ENCODE measurements at regions not wholly inside any gene's neighbourhood (a gene's known extent, or its start where the extent isn't known, plus 50 kb on each side); places are given as distances from the start of the nearest gene placed in this dataset.

- no peaks in the 10 kb centered on the region for H3K9me3 ChIP-seq (ENCODE audit: control insufficient read depth, low read length)
- no peak overlapping the region for H3K9ac ChIP-seq (ENCODE audit: low read length)
- no peak overlapping the region for H3K4me3 ChIP-seq (ENCODE audit: low read length)
- H3K4me1 ChIP-seq (ENCODE audit: control insufficient read depth, insufficient read depth, low read length) = no peaks in the 10 kb centered on the region
- H3K27me3 ChIP-seq (replicated peaks; ENCODE audit: control insufficient read depth, insufficient read depth, low read length) = no peaks in the 10 kb centered on the region
- no peaks in the 10 kb centered on the region for H3K36me3 ChIP-seq (ENCODE audit: control insufficient read depth, insufficient read depth, low read length, severe bottlenecking)
- DNase-seq (ENCODE audit: low read depth) = peak; percentile 79
These were observed 266.6 kb downstream of the POLR1F start for GRCh38 chr7:19442016-19442785.

GRCh38 chr7:19439517-19439916 is 269.3 kb downstream of the POLR1F start:
- no peaks in the 10 kb centered on the region for H3K36me3 ChIP-seq (ENCODE audit: control insufficient read depth, insufficient read depth, low read length, severe bottlenecking)
- no peak for DNase-seq (ENCODE audit: low read depth)
- no peaks in the 10 kb centered on the region for H3K9me3 ChIP-seq (ENCODE audit: control insufficient read depth, low read length)
- H3K4me1 ChIP-seq (ENCODE audit: control insufficient read depth, insufficient read depth, low read length) = no peaks in the 10 kb centered on the region
- H3K4me3 ChIP-seq (ENCODE audit: low read length) = no peak overlapping the region
- no peaks in the 10 kb centered on the region for H3K27me3 ChIP-seq (replicated peaks; ENCODE audit: control insufficient read depth, insufficient read depth, low read length)
- H3K9ac ChIP-seq (ENCODE audit: low read length) = no peak overlapping the region

GRCh38 chr7:19437446-19437845 is 271.4 kb downstream of the POLR1F start:
- no peaks in the 10 kb centered on the region for H3K27me3 ChIP-seq (replicated peaks; ENCODE audit: control insufficient read depth, insufficient read depth, low read length)
- no peaks in the 10 kb centered on the region for H3K4me1 ChIP-seq (ENCODE audit: control insufficient read depth, insufficient read depth, low read length)
- H3K36me3 ChIP-seq (ENCODE audit: control insufficient read depth, insufficient read depth, low read length, severe bottlenecking) = no peaks in the 10 kb centered on the region
- no peak overlapping the region for H3K4me3 ChIP-seq (ENCODE audit: low read length)
- no peak overlapping the region for H3K9ac ChIP-seq (ENCODE audit: low read length)
- no peaks in the 10 kb centered on the region for H3K9me3 ChIP-seq (ENCODE audit: control insufficient read depth, low read length)
- DNase-seq (ENCODE audit: low read depth) = peak; percentile 25

GRCh38 chr7:19427944-19428343 is 280.9 kb downstream of the POLR1F start:
- Histone ChIP-seq H3K27me3 (replicated peaks; ENCODE audit: control insufficient read depth, insufficient read depth, low read length) (no peaks in the 10 kb centered on the region), H3K4me3 (ENCODE audit: low read length) (no peak overlapping the region), H3K9ac (ENCODE audit: low read length) (no peak overlapping the region), H3K36me3 (ENCODE audit: control insufficient read depth, insufficient read depth, low read length, severe bottlenecking) (no peaks in the 10 kb centered on the region), H3K4me1 (ENCODE audit: control insufficient read depth, insufficient read depth, low read length) (peaks cover 17% of the 10 kb centered on the region), H3K9me3 (ENCODE audit: control insufficient read depth, low read length) (no peaks in the 10 kb centered on the region)
- DNase-seq (ENCODE audit: low read depth) = no peak

GRCh38 chr7:19421861-19422260 is 276.6 kb upstream of the FERD3L start:
- Histone ChIP-seq H3K36me3 (ENCODE audit: control insufficient read depth, insufficient read depth, low read length, severe bottlenecking) (no peaks in the 10 kb centered on the region), H3K9me3 (ENCODE audit: control insufficient read depth, low read length) (no peaks in the 10 kb centered on the region), H3K27me3 (replicated peaks; ENCODE audit: control insufficient read depth, insufficient read depth, low read length) (no peaks in the 10 kb centered on the region), H3K9ac (ENCODE audit: low read length) (no peak overlapping the region), H3K4me3 (ENCODE audit: low read length) (no peak overlapping the region), H3K4me1 (ENCODE audit: control insufficient read depth, insufficient read depth, low read length) (peaks cover 25% of the 10 kb centered on the region)
- DNase-seq (ENCODE audit: low read depth) = no peak

- no peak for DNase-seq (ENCODE audit: low read depth)
- no peak overlapping the region for H3K9ac ChIP-seq (ENCODE audit: low read length)
- H3K4me3 ChIP-seq (ENCODE audit: low read length) = no peak overlapping the region
- no peaks in the 10 kb centered on the region for H3K9me3 ChIP-seq (ENCODE audit: control insufficient read depth, low read length)
- H3K27me3 ChIP-seq (replicated peaks; ENCODE audit: control insufficient read depth, insufficient read depth, low read length) = no peaks in the 10 kb centered on the region
- peaks cover under 1% of the 10 kb centered on the region for H3K4me1 ChIP-seq (ENCODE audit: control insufficient read depth, insufficient read depth, low read length)
- H3K36me3 ChIP-seq (ENCODE audit: control insufficient read depth, insufficient read depth, low read length, severe bottlenecking) = no peaks in the 10 kb centered on the region
These were observed 272.0 kb upstream of the FERD3L start for GRCh38 chr7:19417231-19417630.

- no peaks in the 10 kb centered on the region for H3K36me3 ChIP-seq (ENCODE audit: control insufficient read depth, insufficient read depth, low read length, severe bottlenecking)
- no peak overlapping the region for H3K4me3 ChIP-seq (ENCODE audit: low read length)
- no peaks in the 10 kb centered on the region for H3K27me3 ChIP-seq (replicated peaks; ENCODE audit: control insufficient read depth, insufficient read depth, low read length)
- H3K4me1 ChIP-seq (ENCODE audit: control insufficient read depth, insufficient read depth, low read length) = peaks cover 5% of the 10 kb centered on the region
- no peak for DNase-seq (ENCODE audit: low read depth)
- no peak overlapping the region for H3K9ac ChIP-seq (ENCODE audit: low read length)
- no peaks in the 10 kb centered on the region for H3K9me3 ChIP-seq (ENCODE audit: control insufficient read depth, low read length)
These were observed 269.9 kb upstream of the FERD3L start for GRCh38 chr7:19415123-19415522.

GRCh38 chr7:19413443-19413965 is 268.3 kb upstream of the FERD3L start:
- no peaks in the 10 kb centered on the region for H3K27me3 ChIP-seq (replicated peaks; ENCODE audit: control insufficient read depth, insufficient read depth, low read length)
- H3K9me3 ChIP-seq (ENCODE audit: control insufficient read depth, low read length) = no peaks in the 10 kb centered on the region
- H3K4me3 ChIP-seq (ENCODE audit: low read length) = no peak overlapping the region
- no peak overlapping the region for H3K9ac ChIP-seq (ENCODE audit: low read length)
- no peaks in the 10 kb centered on the region for H3K36me3 ChIP-seq (ENCODE audit: control insufficient read depth, insufficient read depth, low read length, severe bottlenecking)
- H3K4me1 ChIP-seq (ENCODE audit: control insufficient read depth, insufficient read depth, low read length) = peaks cover 5% of the 10 kb centered on the region
- peak; percentile 30 for DNase-seq (ENCODE audit: low read depth)

GRCh38 chr7:19410691-19411090 is 265.5 kb upstream of the FERD3L start:
- Histone ChIP-seq H3K27me3 (replicated peaks; ENCODE audit: control insufficient read depth, insufficient read depth, low read length) (no peaks in the 10 kb centered on the region), H3K4me3 (ENCODE audit: low read length) (no peak overlapping the region), H3K9me3 (ENCODE audit: control insufficient read depth, low read length) (no peaks in the 10 kb centered on the region), H3K36me3 (ENCODE audit: control insufficient read depth, insufficient read depth, low read length, severe bottlenecking) (no peaks in the 10 kb centered on the region), H3K9ac (ENCODE audit: low read length) (no peak overlapping the region), H3K4me1 (ENCODE audit: control insufficient read depth, insufficient read depth, low read length) (peaks cover 6% of the 10 kb centered on the region)
- DNase-seq (ENCODE audit: low read depth) = no peak

GRCh38 chr7:19410106-19410505 is 264.9 kb upstream of the FERD3L start:
- H3K9ac ChIP-seq (ENCODE audit: low read length) = no peak overlapping the region
- no peaks in the 10 kb centered on the region for H3K9me3 ChIP-seq (ENCODE audit: control insufficient read depth, low read length)
- H3K27me3 ChIP-seq (replicated peaks; ENCODE audit: control insufficient read depth, insufficient read depth, low read length) = no peaks in the 10 kb centered on the region
- H3K36me3 ChIP-seq (ENCODE audit: control insufficient read depth, insufficient read depth, low read length, severe bottlenecking) = no peaks in the 10 kb centered on the region
- H3K4me1 ChIP-seq (ENCODE audit: control insufficient read depth, insufficient read depth, low read length) = peaks cover 12% of the 10 kb centered on the region
- no peak overlapping the region for H3K4me3 ChIP-seq (ENCODE audit: low read length)
- DNase-seq (ENCODE audit: low read depth) = peak; percentile 18

GRCh38 chr7:19408706-19409220 is 263.5 kb upstream of the FERD3L start:
- H3K27me3 ChIP-seq (replicated peaks; ENCODE audit: control insufficient read depth, insufficient read depth, low read length) = no peaks in the 10 kb centered on the region
- no peaks in the 10 kb centered on the region for H3K36me3 ChIP-seq (ENCODE audit: control insufficient read depth, insufficient read depth, low read length, severe bottlenecking)
- H3K9me3 ChIP-seq (ENCODE audit: control insufficient read depth, low read length) = no peaks in the 10 kb centered on the region
- no peak overlapping the region for H3K9ac ChIP-seq (ENCODE audit: low read length)
- peaks cover 20% of the 10 kb centered on the region for H3K4me1 ChIP-seq (ENCODE audit: control insufficient read depth, insufficient read depth, low read length)
- no peak for DNase-seq (ENCODE audit: low read depth)
- H3K4me3 ChIP-seq (ENCODE audit: low read length) = no peak overlapping the region
